ENCODE measurements at regions not wholly inside any gene's neighbourhood (a gene's known extent, or its start where the extent isn't known, plus 50 kb on each side); places are given as distances from the start of the nearest gene placed in this dataset.

GRCh38 chr7:91814189-91814588 is 66.3 kb downstream of the MTERF1 start:
- Histone ChIP-seq H3K36me3 (no peaks in the 10 kb centered on the region), H3K4me3 (ENCODE audit: low read depth, low read length) (no peak overlapping the region), H3K27me3 (ENCODE audit: insufficient read depth, low read depth, severe bottlenecking) (no peaks in the 10 kb centered on the region), H3K27ac (no peak overlapping the region), H3K9me3 (ENCODE audit: severe bottlenecking) (no peaks in the 10 kb centered on the region)
- no peak for DNase-seq
- TF ChIP-seq CTCF (IDR thresholded peaks at IDR 0.05; ENCODE audit: low read depth, low read length) = no peak
